WTC11 (cell line): ENCODE measurements at regions not wholly inside any gene's neighbourhood (a gene's known extent, or its start where the extent isn't known, plus 50 kb on each side); places are given as distances from the start of the nearest gene placed in this dataset.

ENCODE experiments used
- TF ChIP-seq, protein P1 (sequence below): fragments of 200-600 bp; IDR thresholded peaks from 2 replicates; pipeline ENCODE4 v1.8.0; 2022; ENCODE audit warnings: antibody characterized with exemption
- TF ChIP-seq, protein P2 (sequence below): fragments of 250-450 bp; sonication (Bioruptor Pico); conservative IDR thresholded peaks from 2 replicates; pipeline ENCODE4 v1.9.0; 2021; ENCODE audit warnings: mild to moderate bottlenecking

DNA sequence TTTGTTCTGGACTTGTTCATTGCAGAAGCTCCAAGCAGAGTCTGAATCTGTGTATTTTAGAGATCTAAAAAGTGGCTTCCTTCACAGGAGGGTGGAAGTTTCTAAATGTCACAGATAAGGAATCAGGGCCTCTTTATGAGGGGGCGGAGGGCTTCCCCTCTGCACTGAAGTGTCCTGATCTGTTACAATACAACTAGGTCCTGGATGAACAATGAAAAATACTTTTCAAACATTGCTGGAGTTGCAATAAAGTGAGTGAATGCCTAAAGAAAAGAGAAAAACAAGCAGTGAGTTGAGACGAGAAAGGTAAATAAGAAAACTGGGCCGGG, 179.3 kb upstream of the HDAC4 start:
- TF ChIP-seq, protein P1, sequence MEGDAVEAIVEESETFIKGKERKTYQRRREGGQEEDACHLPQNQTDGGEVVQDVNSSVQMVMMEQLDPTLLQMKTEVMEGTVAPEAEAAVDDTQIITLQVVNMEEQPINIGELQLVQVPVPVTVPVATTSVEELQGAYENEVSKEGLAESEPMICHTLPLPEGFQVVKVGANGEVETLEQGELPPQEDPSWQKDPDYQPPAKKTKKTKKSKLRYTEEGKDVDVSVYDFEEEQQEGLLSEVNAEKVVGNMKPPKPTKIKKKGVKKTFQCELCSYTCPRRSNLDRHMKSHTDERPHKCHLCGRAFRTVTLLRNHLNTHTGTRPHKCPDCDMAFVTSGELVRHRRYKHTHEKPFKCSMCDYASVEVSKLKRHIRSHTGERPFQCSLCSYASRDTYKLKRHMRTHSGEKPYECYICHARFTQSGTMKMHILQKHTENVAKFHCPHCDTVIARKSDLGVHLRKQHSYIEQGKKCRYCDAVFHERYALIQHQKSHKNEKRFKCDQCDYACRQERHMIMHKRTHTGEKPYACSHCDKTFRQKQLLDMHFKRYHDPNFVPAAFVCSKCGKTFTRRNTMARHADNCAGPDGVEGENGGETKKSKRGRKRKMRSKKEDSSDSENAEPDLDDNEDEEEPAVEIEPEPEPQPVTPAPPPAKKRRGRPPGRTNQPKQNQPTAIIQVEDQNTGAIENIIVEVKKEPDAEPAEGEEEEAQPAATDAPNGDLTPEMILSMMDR, result no peak
- TF ChIP-seq, protein P2, sequence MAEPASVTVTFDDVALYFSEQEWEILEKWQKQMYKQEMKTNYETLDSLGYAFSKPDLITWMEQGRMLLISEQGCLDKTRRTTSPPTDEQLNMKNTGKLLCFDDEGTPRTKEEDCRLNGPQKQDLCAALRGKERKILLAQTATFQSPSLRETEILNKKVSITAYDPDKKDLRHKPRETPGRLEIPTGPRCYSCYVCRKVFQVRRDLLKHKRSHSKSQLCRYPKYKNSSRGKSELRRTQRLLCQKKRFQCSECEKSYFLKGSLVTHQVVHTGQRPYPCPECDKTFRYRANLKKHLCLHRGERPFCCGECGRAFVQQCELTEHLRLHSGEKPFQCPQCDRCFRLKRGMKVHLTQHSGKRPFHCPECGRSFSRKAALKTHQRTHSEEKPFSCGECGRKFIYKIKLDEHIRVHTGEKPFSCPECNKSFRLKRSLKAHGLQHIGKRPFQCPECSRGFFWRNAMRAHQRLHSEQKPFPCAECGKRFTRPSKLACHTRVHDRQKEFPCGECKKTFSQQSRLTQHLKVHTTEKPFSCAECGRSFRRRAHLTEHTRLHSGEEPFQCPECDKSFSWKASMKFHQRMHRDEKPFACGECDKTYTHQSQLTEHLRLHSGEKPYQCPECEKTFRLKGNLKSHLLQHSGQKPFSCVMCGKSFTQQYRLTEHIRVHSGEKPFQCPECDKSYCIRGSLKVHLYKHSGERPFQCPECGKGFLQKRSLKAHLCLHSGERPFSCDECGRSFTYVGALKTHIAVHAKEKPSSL, result no peak
